ENCODE measurements at regions not wholly inside any gene's neighbourhood (a gene's known extent, or its start where the extent isn't known, plus 50 kb on each side); places are given as distances from the start of the nearest gene placed in this dataset.

DNA sequence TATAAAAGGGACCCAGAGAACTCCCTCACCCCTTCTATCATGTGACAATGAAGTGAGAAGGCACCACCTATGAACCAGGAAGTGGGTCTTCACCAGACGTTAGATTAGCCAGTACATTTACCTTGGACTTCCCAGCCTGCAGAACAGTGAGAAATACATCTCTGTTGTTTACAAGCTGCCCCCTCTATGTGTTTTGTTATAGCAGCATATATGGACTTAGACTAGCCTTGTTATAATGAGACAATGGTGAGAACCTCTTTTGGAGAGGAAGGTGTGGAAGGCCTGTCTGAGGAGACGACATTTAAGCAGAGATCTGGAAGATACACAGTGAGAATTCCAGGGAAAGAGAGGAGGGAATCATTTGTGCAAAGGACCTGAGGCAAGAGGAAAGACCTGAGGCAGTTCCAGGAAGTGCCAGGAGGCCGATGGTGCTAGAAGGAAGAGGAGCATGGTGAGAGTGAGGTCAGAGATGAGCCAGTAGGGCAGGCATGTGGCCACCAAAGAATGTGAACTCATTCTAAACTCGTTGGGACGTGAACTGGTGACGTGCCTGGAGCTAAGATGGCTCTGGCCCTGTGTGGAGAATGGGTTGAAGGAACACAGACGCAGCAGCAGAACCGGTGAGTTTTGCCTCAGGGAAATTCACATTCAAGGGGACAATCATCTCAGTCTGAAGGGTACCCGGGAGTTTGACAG, 98.9 kb upstream of the IRF2BP2 start:
- DNase-seq, result no peak

DNA sequence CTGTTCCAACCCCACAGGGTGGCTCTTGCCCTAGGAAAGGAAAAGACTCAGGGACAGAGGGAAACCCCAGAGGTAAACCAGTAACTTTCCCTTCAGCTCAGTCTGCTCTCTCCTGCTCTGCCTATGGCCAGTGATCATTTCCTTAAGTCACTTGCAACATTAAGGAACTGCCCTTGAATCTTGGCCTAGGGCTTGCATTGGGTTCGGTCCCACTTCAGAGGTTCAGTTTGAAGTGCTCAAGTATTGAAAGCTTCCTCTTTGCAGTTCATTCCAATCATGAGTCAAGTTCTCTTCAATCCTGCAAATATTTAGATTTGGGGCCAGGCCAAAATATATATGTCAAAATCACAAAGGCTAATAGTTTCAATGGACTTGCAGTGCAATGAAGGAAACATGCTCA, 97.7 kb upstream of the IRF2BP2 start:
- DNase-seq, result no peak

DNA sequence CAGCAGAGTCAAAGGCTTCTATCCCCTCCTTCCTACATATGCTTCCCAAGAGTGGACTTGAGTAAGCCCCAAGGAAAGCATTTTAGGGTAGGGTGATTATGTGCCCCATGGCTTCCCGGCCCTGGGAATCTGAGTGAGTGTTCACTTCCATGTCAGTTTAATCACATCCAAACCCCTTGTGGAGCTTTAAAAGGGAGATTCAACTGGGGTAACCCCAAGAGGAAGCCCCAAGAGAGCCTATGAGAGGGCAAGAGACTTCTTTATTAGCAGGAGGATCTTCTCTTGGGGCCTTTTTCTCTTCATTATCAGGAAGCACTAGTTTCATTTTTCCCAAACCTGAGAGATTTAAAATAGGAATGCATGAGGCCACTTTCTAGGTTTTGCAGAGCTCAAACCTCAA, 97.0 kb upstream of the IRF2BP2 start:
- DNase-seq, result no peak

DNA sequence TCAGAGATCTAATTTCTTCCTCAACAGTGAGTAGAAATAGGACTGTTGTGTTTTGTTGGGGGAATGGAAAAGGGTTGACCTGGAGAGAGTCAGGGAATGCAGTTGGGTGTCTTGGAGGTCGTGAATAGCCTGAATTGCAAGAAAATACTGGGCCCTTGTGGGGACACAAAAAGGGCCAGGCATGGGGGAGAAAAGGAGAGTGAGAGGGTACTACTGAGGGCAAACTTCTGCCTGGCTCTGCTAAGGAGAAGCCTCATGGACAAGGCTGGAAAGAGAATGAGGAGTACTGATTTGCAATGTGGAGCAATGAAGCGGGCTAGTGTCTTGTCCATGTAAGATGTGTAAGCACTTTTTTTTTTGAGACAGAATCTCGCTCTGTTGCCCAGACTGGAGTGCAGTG, 96.2 kb upstream of the IRF2BP2 start:
- DNase-seq, result no peak

DNA sequence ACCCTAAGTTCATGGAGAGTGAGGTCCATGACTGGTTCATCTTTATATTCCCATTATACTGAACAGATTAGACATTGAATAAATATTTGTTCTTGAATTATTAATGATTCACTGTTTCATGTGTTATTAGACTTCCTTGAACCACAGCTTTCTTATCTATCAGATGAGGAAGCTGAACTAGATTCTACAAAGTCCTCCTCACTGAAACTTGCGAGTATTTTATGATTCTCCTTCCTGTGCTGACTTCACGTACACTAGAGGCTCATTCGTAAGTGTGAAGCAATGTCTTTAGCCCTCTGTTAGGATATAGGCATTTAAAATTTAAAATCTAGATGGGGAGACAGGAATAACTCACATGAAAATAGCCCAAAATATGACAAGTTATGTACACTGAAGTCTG, 95.6 kb upstream of the IRF2BP2 start:
- no peak for DNase-seq

DNA sequence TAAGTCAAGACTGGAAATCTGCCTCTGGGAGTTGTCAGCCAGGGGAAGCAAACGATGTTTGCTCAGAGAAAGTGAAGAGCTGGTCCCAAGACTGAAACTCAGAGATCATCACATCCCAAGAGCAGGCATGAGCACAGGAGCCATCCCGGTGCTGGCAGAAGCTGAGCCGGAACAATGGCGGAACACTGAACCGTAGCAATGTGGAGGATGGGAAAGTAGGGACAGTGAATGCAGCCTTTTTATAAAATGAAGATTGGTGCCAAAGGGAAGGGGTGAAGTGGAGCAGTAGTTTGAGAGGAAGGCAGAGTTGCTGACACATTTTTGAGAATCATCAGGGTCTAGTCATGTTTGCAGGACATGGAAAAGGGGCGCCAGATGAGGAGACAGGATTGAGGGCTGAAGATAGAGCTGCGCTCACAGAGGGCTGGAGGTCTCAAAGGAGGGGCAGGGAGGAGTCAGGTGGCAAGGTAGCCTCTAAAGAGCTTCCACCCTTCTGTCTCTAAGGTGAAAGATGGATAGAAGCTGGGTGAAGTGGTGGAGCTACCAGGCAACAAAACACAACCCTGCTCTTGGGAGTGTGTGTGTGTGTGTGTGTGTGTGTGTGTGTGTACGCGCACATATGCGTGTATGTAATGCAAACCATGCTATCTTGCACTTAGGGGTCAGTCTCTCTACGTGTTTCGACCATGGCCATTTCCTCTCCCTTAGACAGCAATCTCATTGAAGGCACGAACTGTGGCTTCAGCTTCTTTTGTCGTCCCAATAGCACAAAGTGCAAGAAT, 94.3 kb upstream of the IRF2BP2 start:
- DNase-seq, result no peak

DNA sequence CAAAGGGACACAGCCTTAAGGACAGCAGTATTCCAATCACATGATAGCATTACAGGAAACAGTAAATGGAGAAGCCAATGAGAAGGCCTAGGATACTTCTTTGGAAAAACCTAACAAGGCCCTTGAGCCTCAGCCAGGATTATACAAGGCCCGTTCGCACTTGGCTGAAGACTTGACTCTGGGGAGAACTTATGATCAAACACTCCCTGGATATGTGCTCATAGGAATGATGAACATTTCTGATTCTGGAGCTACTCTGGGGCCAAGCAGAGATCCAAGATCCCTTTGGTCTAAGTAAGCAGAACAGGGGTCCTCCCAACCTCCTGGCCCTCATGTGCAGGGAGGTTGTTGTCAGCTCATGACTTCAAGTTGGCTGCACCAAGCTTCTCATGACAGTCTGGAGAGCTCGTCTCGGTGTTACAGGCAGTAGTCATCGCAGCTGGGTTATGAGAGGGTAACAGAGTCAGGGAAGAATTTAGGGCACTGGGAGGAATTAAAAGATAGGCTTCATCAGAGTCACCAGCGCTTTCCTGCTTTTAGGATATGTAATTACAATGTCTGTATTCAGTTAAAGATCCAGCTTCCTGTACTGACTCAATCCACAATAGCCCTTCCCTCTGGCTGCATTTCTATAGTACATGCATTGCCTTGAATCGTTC, 92.5 kb upstream of the IRF2BP2 start:
- DNase-seq, result no peak

DNA sequence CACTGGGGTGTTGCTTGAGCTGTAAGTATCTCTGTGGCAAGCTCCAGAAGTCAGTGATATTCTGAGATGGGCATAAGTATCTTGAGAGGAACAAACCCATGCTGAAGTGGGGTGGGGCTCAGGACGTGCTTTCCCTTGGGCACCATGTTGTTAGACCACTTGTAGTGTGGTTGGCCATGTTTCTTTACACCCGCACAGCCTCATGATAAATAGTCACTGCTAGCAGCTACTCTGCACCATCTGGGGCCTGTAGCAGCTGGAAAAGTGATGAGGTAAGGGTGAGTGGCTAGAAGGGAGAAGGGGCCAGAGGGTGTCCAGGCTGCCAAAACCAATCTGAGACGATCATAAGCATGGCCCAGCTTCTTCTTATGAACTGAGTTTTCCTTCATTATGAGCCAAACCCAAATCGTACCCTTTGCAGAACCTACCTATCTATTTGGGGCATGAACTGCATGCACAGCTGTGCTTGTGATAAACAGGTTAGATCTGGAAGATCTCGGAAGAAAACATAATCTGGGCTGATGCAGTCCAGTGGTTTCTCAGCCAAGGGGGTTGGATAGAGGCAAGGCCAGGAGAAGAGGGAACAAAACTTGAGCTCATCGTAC, 91.9 kb upstream of the IRF2BP2 start:
- no peak for DNase-seq

DNA sequence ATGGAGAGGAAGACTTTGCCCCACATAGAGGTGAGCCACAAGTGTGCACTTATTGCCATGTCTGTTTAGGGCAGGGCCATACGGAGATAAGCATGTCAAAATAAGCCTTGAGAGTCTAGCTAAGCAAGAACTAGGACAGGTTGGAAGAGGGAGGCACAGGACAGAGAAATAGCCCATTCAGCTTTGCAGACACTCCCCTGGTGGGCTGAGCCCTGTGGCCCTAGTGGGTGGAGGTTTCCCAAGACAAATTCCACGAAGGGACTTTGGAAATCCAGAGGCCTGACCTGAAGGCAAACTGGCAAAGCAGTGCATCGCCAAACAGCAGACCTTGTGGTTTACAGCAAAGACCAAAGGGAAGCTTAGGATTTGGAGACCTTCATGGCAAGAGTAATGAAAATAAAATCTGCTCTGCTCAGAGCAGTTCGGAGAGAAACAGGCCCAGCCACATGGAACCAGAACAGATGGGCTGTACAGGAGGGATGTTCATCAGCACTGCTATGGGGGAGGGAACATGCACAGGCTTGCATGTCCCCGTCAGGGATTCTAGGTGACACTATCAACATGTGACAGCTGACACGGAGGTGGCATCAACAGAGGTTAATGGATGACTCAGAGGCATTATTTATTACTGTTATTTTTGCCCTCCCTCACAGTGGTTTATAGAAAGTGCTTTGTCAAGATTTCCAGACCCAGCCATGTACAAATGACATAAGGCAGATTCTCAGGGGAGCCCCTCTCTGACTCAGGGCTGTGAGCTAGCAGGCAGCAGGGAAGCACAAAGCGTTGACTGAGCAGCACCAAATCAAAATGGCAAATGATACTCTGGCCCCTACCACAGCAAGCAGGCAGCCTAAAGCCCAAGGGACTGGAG, 90.1 kb upstream of the IRF2BP2 start:
- DNase-seq, result peak; percentile 47

DNA sequence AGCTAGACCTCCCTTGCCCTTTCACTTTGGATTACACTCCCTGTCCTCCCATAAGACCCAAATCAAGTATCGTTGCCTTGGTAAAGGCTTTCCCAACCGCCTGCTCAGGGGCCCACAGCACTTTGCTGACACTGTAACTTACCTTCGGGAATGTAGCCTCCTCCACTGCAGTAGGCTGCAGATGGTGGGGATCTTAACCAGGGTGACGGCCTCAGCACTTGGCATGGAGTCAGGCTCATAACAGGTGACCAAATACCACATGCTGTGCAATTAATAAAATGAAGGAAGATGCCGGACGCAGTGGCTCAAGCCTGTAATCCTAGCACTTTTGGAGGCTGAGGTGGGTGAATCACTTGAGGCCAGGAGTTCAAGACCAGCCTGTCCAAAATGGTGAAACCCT, 88.7 kb upstream of the IRF2BP2 start:
- no peak for DNase-seq

DNA sequence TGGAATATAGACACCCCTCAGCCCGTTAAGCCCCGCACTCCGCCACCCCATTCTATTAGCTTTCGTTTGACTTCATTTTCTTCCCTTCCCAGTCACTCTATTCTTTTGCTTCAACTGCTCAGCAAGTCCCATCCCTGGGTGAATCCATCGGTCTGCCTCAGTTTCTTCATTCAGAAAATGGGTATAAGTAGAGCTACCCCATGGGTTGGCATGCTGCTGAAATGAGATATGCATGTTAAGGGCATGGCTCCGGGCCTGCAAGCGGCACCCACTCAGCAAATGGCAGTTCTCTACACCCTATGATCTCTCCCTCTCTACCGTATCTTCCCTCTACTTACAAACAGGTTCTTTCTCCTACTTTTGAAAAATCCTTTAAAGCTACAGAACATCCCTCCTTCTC, 87.8 kb upstream of the IRF2BP2 start:
- DNase-seq, result no peak

DNA sequence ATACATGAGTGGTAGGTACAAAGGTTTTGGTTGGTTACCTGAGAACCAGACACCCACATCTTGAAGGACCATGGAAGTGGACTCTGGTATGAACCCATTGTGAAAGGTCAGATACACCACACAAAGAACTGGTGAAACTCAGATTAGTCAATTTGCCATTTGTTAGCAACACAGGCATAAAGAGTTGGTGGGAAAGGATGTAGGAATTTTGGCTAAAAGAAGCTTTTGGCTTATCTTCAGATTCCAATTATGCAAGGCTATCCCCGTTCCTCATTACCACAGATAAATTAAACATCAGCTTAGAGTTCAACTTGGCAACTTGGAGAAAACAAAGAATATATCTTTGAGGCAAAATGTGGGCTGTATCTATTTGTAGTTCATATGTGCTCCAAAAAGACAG, 87.0 kb upstream of the IRF2BP2 start:
- DNase-seq, result no peak

DNA sequence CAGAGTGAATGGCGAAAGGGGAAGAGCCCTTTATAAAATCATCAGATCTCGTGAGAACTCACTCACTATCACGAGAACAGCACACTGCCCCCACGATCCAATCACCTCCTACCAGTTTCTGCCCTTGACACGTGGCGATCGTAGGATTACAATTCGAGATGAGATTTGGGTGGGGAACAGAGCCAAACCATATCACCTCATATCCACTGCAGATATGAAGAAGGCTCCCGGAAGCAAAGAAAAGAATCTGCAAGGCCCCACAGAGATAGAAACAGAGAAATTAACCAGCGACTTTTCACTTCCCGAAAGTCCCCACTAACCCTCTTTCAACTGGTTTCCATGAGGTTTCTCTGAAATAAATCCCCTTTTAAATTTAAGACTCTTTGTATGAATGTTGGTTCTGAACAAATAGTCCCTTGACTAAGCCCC, 86.2 kb upstream of the IRF2BP2 start:
- DNase-seq, result no peak

DNA sequence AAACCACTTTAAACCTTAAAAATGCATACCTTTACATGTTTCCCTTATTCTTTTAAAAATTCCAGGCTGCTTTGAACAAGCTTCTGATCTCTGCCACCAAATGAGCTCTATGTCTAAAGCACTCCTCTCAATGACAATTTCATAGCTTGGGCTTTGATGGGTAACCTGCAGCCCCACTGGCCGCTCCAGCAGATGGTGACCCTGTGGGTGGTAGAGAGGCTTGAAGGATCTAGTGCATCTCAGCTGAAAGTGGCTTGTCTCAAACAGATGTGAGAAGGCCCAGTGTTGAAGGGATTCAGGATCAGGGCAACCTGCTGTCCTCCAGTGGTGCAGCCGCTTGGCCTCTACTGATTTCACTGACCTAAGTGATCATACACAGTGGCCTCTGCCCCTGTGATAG, 84.7 kb upstream of the IRF2BP2 start:
- no peak for DNase-seq

DNA sequence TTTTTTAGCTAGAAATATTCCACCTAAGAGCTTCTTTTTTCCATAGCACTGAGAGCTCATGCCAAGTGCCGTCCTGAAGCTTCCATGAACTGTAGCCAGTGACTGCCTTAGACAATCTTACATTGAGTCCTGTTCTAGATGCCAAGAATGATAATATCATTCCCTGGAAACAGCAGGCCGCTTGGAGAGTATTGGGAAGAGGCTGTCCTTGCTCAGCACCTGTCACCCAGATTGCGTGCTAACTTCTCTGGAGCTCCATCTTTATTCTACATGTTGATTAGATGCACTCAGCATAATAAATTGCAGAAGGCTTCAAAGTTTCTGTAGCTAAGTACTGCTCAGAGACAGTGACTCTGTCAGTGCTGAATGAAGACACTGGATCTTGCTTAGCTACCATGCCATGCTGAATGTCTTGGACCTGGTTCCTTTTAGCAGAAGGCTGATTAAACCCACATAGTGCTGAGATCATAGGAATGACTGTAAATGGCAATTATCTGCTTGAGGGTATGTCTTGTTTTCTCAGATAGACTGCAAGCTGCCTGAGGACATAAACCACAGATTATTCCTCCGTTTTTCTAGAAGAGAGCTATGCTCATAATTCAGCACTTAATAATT, 83.1 kb upstream of the IRF2BP2 start:
- DNase-seq, result no peak

DNA sequence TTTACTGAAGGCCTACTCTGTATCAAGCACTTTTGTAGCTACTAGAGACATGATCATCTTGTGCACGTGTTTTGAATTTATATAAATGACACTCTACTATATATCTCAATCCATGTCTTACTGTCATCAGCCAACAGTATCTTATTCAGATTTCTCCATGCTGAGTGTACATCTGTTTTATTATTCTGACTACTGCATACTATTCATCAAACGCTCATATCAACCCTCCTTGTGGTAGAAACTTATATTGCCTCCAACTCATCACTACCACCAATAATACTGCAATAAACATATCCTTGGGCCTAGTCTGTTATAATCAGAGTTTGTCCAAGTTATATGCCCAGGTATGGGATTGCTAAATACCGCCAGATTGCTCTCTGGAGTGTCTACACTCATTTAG, 81.6 kb upstream of the IRF2BP2 start:
- peak; percentile 9 for DNase-seq

DNA sequence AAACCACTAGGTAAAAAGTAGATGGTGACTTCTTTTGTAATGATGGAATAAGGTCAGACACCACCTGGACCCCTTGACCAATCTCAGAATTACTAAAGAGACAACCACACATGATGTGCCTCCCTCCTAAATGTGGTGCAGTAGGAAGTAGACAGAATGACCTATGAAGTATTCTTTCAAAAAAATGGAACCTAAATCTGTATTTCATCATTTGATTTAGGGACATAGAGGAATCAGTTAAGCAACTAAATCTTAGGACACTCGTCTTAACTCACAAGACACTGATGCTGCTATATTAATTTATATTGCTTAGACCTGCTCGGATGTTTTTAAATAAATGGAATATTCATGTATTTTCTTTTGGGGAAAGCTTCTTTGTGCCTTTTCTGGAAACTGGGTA, 80.9 kb upstream of the IRF2BP2 start:
- DNase-seq, result no peak

DNA sequence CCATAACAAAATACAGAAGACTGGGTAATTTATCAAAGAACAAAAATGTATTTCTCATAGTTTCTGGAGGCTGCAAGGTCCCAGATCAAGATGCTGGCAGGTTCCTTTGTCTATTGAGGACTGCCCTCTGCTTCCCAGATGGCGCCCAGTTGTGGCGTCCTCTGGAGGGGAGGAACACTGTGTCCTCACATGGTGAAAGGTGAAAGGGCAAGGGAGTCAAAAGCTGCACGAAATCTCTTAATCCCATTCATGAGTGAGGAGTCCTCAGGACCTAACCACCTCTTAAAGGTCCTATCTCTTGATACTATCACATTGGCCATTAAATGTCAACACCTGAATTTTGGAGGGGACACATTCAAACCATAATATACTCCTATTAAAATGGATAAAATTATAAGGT, 79.3 kb upstream of the IRF2BP2 start:
- DNase-seq, result no peak

DNA sequence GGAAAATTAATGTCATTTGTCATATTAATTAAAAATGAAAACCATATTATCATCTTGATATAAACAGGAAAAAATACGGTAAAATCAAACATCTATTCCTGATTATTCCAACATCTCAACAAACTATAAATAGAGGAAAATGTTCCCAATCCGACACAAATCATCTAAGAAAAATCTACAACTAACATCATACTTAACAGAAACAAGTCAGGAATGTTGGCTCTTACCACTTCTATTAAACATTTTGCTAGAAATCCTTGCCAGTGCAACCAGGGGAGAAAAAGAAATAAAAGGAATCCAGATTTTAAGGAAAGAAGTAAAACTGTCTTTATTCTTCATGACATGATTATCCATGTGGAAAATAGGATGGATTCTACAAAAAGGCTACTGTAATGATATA, 77.0 kb upstream of the IRF2BP2 start:
- DNase-seq, result no peak

DNA sequence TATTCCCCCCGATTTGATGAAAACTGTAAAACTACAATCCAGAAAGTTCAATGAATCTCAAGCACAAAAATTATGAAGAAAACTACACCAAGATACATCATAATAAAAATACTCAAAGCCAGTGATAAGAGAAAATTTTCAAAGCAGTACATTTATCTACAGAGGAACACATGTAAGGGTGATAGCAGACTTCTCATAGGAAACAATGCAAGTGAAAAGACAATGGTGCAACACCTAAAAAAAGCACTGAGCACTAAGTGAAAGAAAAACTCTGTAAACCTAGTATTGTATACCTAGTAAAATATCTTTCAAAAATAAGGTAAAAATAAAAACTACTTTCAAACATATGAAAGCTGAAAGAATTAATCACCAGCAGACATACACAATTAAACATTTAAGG, 76.1 kb upstream of the IRF2BP2 start:
- no peak for DNase-seq

DNA sequence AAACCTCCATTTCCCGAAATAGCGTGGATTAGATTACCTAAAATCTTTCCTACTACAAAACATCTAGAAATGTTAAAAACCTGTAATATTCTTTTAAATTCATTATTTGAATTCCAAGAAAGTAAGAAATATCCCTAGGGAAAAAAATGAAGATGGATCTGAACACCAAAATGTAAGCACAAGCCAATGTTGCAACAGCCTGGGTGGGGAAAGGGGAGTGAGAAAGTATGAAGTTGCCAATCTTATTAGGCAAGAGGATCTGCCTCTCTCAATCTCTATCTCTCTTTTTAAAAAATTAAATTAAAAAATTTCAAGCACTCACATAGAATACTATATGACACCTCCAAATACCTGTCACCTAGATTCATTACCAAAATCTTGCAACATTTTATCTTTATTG, 74.9 kb upstream of the IRF2BP2 start:
- no peak for DNase-seq
